ENCODE measurements at regions not wholly inside any gene's neighbourhood (a gene's known extent, or its start where the extent isn't known, plus 50 kb on each side); places are given as distances from the start of the nearest gene placed in this dataset.

DNA sequence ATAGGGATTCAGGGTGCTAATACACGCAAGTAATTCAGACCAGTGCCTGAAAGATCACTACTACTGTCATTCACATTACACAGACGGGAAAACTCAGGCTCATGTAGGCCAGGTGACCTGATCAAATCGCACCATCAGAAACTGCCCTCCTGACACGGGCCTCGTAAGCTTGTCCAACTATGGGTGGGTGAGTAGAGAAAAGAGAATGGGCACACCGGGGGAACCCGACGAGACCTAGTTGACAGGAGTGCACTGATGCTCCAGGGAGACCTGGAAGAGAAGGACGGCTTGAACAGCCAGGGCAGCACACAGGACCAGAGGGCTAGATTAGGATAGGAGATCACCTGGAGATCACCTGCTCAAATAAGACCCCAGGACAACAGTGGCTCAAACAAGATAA is 166.9 kb upstream of the DIO3 start:
- DNase-seq (ENCODE audit: low read depth): no peak
- TF ChIP-seq, protein P1, sequence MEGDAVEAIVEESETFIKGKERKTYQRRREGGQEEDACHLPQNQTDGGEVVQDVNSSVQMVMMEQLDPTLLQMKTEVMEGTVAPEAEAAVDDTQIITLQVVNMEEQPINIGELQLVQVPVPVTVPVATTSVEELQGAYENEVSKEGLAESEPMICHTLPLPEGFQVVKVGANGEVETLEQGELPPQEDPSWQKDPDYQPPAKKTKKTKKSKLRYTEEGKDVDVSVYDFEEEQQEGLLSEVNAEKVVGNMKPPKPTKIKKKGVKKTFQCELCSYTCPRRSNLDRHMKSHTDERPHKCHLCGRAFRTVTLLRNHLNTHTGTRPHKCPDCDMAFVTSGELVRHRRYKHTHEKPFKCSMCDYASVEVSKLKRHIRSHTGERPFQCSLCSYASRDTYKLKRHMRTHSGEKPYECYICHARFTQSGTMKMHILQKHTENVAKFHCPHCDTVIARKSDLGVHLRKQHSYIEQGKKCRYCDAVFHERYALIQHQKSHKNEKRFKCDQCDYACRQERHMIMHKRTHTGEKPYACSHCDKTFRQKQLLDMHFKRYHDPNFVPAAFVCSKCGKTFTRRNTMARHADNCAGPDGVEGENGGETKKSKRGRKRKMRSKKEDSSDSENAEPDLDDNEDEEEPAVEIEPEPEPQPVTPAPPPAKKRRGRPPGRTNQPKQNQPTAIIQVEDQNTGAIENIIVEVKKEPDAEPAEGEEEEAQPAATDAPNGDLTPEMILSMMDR (IDR thresholded peaks at IDR 0.05; ENCODE audit: insufficient read depth, low read depth, low read length, missing control alignments): no peak

DNA sequence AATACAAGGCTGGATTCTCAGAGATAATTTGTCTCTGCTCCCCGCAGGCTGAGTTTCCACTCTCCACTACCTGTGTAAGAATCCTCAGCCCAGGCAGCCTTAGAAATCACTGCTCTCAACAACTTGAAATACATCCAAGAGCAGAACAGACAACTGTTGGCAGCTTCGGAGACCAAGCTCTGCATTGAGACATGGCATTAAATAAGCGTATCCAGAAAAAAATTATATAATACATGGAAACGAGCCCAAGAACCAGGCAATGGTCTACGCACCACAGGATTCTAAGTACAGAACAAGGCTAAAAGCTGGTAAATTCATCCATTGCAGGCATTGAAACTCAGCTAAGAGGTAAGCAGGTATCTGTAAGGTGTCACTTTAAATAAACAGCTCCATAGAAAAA is 165.5 kb upstream of the DIO3 start:
- TF ChIP-seq, protein P1 (IDR thresholded peaks at IDR 0.05; ENCODE audit: insufficient read depth, low read depth, low read length, missing control alignments): no peak
- no peak for DNase-seq (ENCODE audit: low read depth)
- no peak overlapping the region for H3K4me3 ChIP-seq (ENCODE audit: low read length)

More for the DNA sequence above, 166.9 kb upstream of the DIO3 start:
- H3K4me3 ChIP-seq (ENCODE audit: low read length): no peak overlapping the region

DNA sequence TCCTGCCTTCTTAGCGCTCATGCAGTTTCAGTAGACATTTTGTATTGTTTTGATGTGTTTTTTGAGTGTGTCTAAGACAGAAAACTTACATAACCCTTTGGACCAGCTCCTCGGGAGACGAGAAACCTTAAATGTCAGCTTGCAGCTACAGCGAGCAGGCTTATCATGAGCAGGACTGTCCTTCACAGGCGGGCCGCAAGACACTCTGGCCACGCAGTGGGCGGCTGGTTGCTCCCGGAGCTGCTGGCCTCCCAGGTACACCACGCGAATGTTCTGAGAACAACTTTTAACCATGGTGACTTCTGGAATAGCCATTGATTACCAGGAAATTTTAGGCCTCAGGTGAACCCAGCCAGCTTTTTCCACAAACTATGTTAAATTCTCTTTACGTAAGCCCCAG is 164.1 kb upstream of the DIO3 start:
- H3K4me3 ChIP-seq (ENCODE audit: low read length): no peak overlapping the region
- TF ChIP-seq, protein P1 (IDR thresholded peaks at IDR 0.05; ENCODE audit: insufficient read depth, low read depth, low read length, missing control alignments): no peak
- no peak for DNase-seq (ENCODE audit: low read depth)

DNA sequence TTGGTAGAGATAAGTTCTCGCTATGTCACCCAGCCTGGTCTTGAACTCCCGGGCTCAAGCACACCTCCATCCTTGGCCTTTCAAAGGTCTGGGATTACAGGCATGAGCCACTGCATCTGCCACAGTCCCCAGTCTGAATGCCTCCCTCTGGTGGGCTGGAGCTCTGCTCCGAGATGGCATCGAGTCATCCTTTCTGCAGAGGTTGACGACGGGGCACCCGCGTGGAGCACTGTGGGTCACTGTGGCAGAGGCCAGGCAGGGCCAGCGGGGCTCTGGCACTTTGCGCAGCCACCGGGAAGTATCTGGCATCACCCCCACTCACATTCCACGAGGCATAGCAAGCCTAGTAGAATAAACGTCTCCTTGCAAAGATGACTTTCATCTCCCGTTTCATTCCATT is 163.3 kb upstream of the DIO3 start:
- no peak for DNase-seq (ENCODE audit: low read depth)
- TF ChIP-seq, protein P1 (IDR thresholded peaks at IDR 0.05; ENCODE audit: insufficient read depth, low read depth, low read length, missing control alignments): no peak
- no peak overlapping the region for H3K4me3 ChIP-seq (ENCODE audit: low read length)

DNA sequence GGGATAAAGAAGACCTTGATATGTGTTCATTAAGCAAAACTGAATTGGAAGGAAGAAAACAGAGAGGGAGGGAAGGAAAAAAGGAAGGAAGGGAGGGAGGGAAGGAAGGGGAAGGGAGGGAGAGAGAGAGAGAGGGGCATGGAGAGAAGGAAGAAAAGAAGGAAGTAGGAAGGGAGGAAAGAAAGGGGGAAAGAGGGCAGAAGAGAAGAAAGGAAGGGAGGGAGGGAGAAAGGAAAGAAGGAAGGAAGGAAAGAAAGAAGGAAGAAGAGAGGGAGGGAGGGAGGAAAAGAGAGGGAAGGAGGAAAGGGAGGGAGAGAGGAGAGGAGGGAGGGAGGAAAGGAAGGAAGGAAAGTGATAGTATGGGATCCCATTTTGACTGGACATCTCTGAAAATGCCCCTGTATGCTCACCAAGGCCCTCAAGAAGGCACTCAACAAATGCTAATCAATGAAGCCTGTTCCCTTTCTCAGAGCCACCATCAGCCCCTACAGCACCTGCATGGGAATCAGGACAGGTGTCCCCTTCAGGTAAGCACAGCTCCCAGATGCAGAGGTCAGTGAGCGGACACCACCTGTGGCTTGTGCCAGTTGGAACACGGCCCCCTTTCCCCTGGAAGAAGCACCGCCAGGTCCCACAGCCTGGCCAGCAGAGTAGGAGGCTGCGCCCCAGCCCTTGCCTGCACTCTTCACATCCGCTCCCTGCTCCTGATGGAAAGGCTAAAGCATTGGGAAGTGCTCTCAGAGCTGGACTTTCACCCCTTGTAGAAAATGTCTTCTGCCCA is 161.4 kb upstream of the DIO3 start:
- no peak overlapping the region for H3K4me3 ChIP-seq (ENCODE audit: low read length)
- TF ChIP-seq, protein P1 (IDR thresholded peaks at IDR 0.05; ENCODE audit: insufficient read depth, low read depth, low read length, missing control alignments): no peak
- DNase-seq (ENCODE audit: low read depth): no peak

DNA sequence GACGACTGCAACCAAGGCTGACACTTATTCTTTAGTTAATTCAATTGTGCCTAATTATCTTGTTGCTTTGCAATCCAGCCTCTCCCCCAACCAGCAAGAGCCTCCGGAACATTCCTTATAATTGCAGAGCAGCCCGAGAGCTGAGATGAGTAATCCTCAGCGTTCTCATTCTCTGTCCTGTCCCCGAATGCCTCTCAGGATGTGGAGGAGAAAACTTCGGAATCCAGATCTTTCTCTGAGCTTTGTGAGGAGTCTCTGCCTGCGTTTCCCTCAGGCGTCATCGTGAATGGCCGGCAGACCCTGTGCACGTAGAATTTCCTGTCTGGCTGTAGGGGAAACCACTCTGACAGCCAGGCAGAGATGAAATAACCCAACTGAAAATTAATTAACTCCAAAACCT is 160.5 kb upstream of the DIO3 start:
- TF ChIP-seq, protein P1 (IDR thresholded peaks at IDR 0.05; ENCODE audit: insufficient read depth, low read depth, low read length, missing control alignments): no peak
- no peak overlapping the region for H3K4me3 ChIP-seq (ENCODE audit: low read length)
- no peak for DNase-seq (ENCODE audit: low read depth)

Data from epithelial cell of esophagus (primary cell).